SK-N-MC (cell line): ENCODE measurements at regions not wholly inside any gene's neighbourhood (a gene's known extent, or its start where the extent isn't known, plus 50 kb on each side); places are given as distances from the start of the nearest gene placed in this dataset.

ENCODE experiments used
- EZH2 ChIP-seq: fragments of 200-600 bp; sonication (generic); IDR thresholded peaks from one replicate; pipeline ENCODE4 v1.6.1; 2017; ENCODE audit warnings: antibody characterized with exemption
- POLR2AphosphoS5 ChIP-seq: IDR thresholded peaks from 2 replicates; pipeline ENCODE4 v1.6.1; 2012; ENCODE audit warnings: mild to moderate bottlenecking, low read depth, low read length, borderline replicate concordance

- TF ChIP-seq EZH2 (no peak), POLR2AphosphoS5 (no peak)
Measured at GRCh38 chr2:116724550-116724949, 1089.9 kb upstream of the DDX18 start.
